ENCODE measurements at regions not wholly inside any gene's neighbourhood (a gene's known extent, or its start where the extent isn't known, plus 50 kb on each side); places are given as distances from the start of the nearest gene placed in this dataset.

GRCh38 chr4:166460769-166461550 lies 587.9 kb downstream of the TLL1 start:
- Mint-ChIP-seq H3K4me3 (no peak overlapping the region), H3K36me3 (ENCODE audit: low read depth) (no peaks in the 10 kb centered on the region), H3K9me3 (no peaks in the 10 kb centered on the region), H3K4me1 (no peaks in the 10 kb centered on the region), H3K27me3 (ENCODE audit: low read depth) (no peaks in the 10 kb centered on the region), H3K27ac (ENCODE audit: unreplicated experiment) (no peak overlapping the region)
- DNase-seq (ENCODE audit: low read depth, low spot score) = no peak
- TF ChIP-seq, protein P1, sequence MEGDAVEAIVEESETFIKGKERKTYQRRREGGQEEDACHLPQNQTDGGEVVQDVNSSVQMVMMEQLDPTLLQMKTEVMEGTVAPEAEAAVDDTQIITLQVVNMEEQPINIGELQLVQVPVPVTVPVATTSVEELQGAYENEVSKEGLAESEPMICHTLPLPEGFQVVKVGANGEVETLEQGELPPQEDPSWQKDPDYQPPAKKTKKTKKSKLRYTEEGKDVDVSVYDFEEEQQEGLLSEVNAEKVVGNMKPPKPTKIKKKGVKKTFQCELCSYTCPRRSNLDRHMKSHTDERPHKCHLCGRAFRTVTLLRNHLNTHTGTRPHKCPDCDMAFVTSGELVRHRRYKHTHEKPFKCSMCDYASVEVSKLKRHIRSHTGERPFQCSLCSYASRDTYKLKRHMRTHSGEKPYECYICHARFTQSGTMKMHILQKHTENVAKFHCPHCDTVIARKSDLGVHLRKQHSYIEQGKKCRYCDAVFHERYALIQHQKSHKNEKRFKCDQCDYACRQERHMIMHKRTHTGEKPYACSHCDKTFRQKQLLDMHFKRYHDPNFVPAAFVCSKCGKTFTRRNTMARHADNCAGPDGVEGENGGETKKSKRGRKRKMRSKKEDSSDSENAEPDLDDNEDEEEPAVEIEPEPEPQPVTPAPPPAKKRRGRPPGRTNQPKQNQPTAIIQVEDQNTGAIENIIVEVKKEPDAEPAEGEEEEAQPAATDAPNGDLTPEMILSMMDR (conservative IDR thresholded peaks at IDR 0.05) = no peak

GRCh38 chr4:166481055-166481454 lies 608.0 kb downstream of the TLL1 start:
- Mint-ChIP-seq H3K4me1 (no peaks in the 10 kb centered on the region), H3K27me3 (ENCODE audit: low read depth) (no peaks in the 10 kb centered on the region), H3K4me3 (no peak overlapping the region), H3K9me3 (peaks cover 2% of the 10 kb centered on the region), H3K36me3 (ENCODE audit: low read depth) (no peaks in the 10 kb centered on the region), H3K27ac (ENCODE audit: unreplicated experiment) (no peak overlapping the region)
- DNase-seq (ENCODE audit: low read depth, low spot score) = no peak
- TF ChIP-seq, protein P1 (conservative IDR thresholded peaks at IDR 0.05) = no peak

- peaks cover 2% of the 10 kb centered on the region for H3K9me3 Mint-ChIP-seq
- no peaks in the 10 kb centered on the region for H3K4me1 Mint-ChIP-seq
- no peak for DNase-seq (ENCODE audit: low read depth, low spot score)
- no peak overlapping the region for H3K4me3 Mint-ChIP-seq
- no peaks in the 10 kb centered on the region for H3K27me3 Mint-ChIP-seq (ENCODE audit: low read depth)
- TF ChIP-seq, protein P1 (conservative IDR thresholded peaks at IDR 0.05) = no peak
- H3K27ac Mint-ChIP-seq (ENCODE audit: unreplicated experiment) = peak overlapping the region; percentile 38
- no peaks in the 10 kb centered on the region for H3K36me3 Mint-ChIP-seq (ENCODE audit: low read depth)
These were observed 608.7 kb downstream of the TLL1 start for GRCh38 chr4:166481739-166482138.

- no peaks in the 10 kb centered on the region for H3K36me3 Mint-ChIP-seq (ENCODE audit: low read depth)
- H3K27me3 Mint-ChIP-seq (ENCODE audit: low read depth) = no peaks in the 10 kb centered on the region
- H3K9me3 Mint-ChIP-seq = peaks cover 2% of the 10 kb centered on the region
- DNase-seq (ENCODE audit: low read depth, low spot score) = no peak
- H3K27ac Mint-ChIP-seq (ENCODE audit: unreplicated experiment) = no peak overlapping the region
- no peak overlapping the region for H3K4me3 Mint-ChIP-seq
- no peaks in the 10 kb centered on the region for H3K4me1 Mint-ChIP-seq
- TF ChIP-seq, protein P1 (conservative IDR thresholded peaks at IDR 0.05) = no peak
These were observed 609.7 kb downstream of the TLL1 start for GRCh38 chr4:166482758-166483157.

GRCh38 chr4:166491635-166492034 lies 618.6 kb downstream of the TLL1 start:
- H3K27me3 Mint-ChIP-seq (ENCODE audit: low read depth) = no peaks in the 10 kb centered on the region
- H3K4me3 Mint-ChIP-seq = no peak overlapping the region
- TF ChIP-seq, protein P1 (conservative IDR thresholded peaks at IDR 0.05) = no peak
- H3K36me3 Mint-ChIP-seq (ENCODE audit: low read depth) = no peaks in the 10 kb centered on the region
- no peaks in the 10 kb centered on the region for H3K9me3 Mint-ChIP-seq
- no peak for DNase-seq (ENCODE audit: low read depth, low spot score)
- no peak overlapping the region for H3K27ac Mint-ChIP-seq (ENCODE audit: unreplicated experiment)
- peaks cover 4% of the 10 kb centered on the region for H3K4me1 Mint-ChIP-seq

Data from neural crest cell (in vitro differentiated cells).